Medulla oblongata (tissue), 1 donor: ENCODE measurements at regions not wholly inside any gene's neighbourhood (a gene's known extent, or its start where the extent isn't known, plus 50 kb on each side); places are given as distances from the start of the nearest gene placed in this dataset.
"Not testable (repeated sequence)": the region's sequence is repeated elsewhere in the genome, so short reads cannot be mapped to it uniquely, and the experiment has no call there.

ENCODE experiments used
- DNase-seq: peaks from one replicate; pipeline ENCODE4 v3.0.0-alpha.2; 2015; ENCODE audit errors: extremely low spot score

GRCh38 chr10:33901166-33901565, 566.7 kb upstream of the NRP1 start:
- DNase-seq, result no peak

- DNase-seq, result no peak
These were observed 566.1 kb upstream of the NRP1 start for GRCh38 chr10:33900596-33900995.

- no peak for DNase-seq
These were observed 565.4 kb upstream of the NRP1 start for GRCh38 chr10:33899578-33900531.

GRCh38 chr10:33897291-33897752, 562.9 kb upstream of the NRP1 start:
- no peak for DNase-seq

- no peak for DNase-seq
These were observed 559.0 kb upstream of the NRP1 start for GRCh38 chr10:33893506-33893905.

- no peak for DNase-seq
These were observed 554.9 kb upstream of the NRP1 start for GRCh38 chr10:33889371-33889770.

- DNase-seq, result no peak
These were observed 552.7 kb upstream of the NRP1 start for GRCh38 chr10:33887188-33887587.

GRCh38 chr10:33886299-33886698, 551.8 kb upstream of the NRP1 start:
- no peak for DNase-seq

GRCh38 chr10:33884604-33885003, 550.1 kb upstream of the NRP1 start:
- DNase-seq, result no peak

- no peak for DNase-seq
These were observed 549.4 kb upstream of the NRP1 start for GRCh38 chr10:33883881-33884280.

GRCh38 chr10:33882996-33883395, 548.5 kb upstream of the NRP1 start:
- no peak for DNase-seq

GRCh38 chr10:33880291-33880690, 545.8 kb upstream of the NRP1 start:
- DNase-seq, result no peak

GRCh38 chr10:33878238-33878786, 543.8 kb upstream of the NRP1 start:
- DNase-seq, result no peak

GRCh38 chr10:33876584-33877400, 542.3 kb upstream of the NRP1 start:
- no peak for DNase-seq

- no peak for DNase-seq
These were observed 541.6 kb upstream of the NRP1 start for GRCh38 chr10:33875924-33876583.

GRCh38 chr10:33871061-33871956, 536.8 kb upstream of the NRP1 start:
- no peak for DNase-seq

- DNase-seq, result no peak
These were observed 535.0 kb upstream of the NRP1 start for GRCh38 chr10:33869481-33869880.

GRCh38 chr10:33869028-33869427, 534.6 kb upstream of the NRP1 start:
- DNase-seq, result no peak

GRCh38 chr10:33867199-33867789, 532.8 kb upstream of the NRP1 start:
- DNase-seq, result not testable (repeated sequence)

- no peak for DNase-seq
These were observed 528.9 kb upstream of the NRP1 start for GRCh38 chr10:33863352-33863751.
